Choroid plexus epithelial cell (primary cell): ENCODE measurements at regions not wholly inside any gene's neighbourhood (a gene's known extent, or its start where the extent isn't known, plus 50 kb on each side); places are given as distances from the start of the nearest gene placed in this dataset.

Experiments used
- DNase-seq: peaks from one replicate; pipeline ENCODE4 v3.0.0-alpha.2; 2010; ENCODE audit warnings: low read depth
- H3K4me3 ChIP-seq: 2 replicates; pipeline ENCODE4 v1.5.1; 2011; ENCODE audit warnings: low read depth, mild to moderate bottlenecking, control low read depth, low read length, moderate library complexity
- CTCF ChIP-seq: conservative IDR thresholded peaks from 2 replicates; pipeline ENCODE4 v1.5.1; 2011; ENCODE audit warnings: low read depth, mild to moderate bottlenecking, control low read depth, inconsistent platforms, low read length, moderate library complexity

GRCh38 chr11:105219670-105220069 lies 80.1 kb upstream of the CARD18 start:
- H3K4me3 ChIP-seq, result no peak overlapping the region
- no peak for TF ChIP-seq CTCF
- no peak for DNase-seq

- no peak for TF ChIP-seq CTCF
- no peak for DNase-seq
- no peak overlapping the region for H3K4me3 ChIP-seq
These were observed 79.7 kb upstream of the CARD18 start for GRCh38 chr11:105219269-105219668.

- no peak for DNase-seq
- TF ChIP-seq CTCF, result no peak
- no peak overlapping the region for H3K4me3 ChIP-seq
These were observed 76.0 kb upstream of the CARD18 start for GRCh38 chr11:105215528-105215927.

GRCh38 chr11:105211806-105212554 lies 72.4 kb upstream of the CARD18 start:
- H3K4me3 ChIP-seq, result no peak overlapping the region
- peak; percentile 86 for DNase-seq
- TF ChIP-seq CTCF, result no peak

GRCh38 chr11:105208019-105208418 lies 68.5 kb upstream of the CARD18 start:
- DNase-seq, result no peak
- no peak for TF ChIP-seq CTCF
- no peak overlapping the region for H3K4me3 ChIP-seq

- H3K4me3 ChIP-seq, result no peak overlapping the region
- no peak for DNase-seq
- TF ChIP-seq CTCF, result no peak
These were observed 67.1 kb upstream of the CARD18 start for GRCh38 chr11:105206633-105207032.

GRCh38 chr11:105204636-105205035 lies 65.1 kb upstream of the CARD18 start:
- DNase-seq, result no peak
- no peak overlapping the region for H3K4me3 ChIP-seq
- no peak for TF ChIP-seq CTCF
